Epidermal melanocyte (primary cell): ENCODE measurements at regions not wholly inside any gene's neighbourhood (a gene's known extent, or its start where the extent isn't known, plus 50 kb on each side); places are given as distances from the start of the nearest gene placed in this dataset.
A peak's percentile ranks its signal among the peaks of the same experiment; 100 is the strongest.

Source experiments
- DNase-seq: peaks from one replicate; pipeline ENCODE4 v3.0.0; 2011; ENCODE audit warnings: low spot score; ENCODE audit not compliant: insufficient read length

DNA sequence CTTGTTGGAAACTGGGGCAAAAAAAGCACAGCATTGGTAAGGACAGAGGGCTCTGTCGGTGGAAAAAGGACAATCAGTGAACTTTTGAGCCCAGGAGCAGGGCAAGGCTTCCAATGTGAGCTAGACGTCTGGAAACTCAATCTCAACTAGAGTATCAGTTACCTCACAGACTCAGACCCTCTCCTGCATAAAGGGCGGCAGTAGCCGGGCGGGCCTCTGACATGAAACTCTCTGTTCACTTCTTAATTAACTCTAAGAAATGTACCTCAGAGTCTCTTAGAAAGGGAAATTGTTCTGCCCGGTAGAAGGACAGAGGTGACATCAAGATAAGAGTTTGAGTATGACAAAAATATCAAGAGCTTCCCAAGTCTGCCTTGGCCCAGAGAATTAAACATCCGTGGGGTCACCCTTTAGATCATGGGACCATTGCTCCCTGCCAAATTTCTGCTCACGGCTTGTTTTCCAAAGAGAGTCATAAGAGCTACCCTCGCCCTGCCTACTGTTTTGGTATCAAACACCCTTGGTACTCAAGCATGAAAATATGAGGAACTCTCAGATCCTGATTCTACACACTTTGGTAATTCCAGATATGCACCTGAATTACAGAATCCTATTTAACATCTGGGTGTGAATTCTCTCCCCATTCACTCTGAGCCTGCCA lies 103.5 kb upstream of the PKDCC start:
- no peak for DNase-seq

DNA sequence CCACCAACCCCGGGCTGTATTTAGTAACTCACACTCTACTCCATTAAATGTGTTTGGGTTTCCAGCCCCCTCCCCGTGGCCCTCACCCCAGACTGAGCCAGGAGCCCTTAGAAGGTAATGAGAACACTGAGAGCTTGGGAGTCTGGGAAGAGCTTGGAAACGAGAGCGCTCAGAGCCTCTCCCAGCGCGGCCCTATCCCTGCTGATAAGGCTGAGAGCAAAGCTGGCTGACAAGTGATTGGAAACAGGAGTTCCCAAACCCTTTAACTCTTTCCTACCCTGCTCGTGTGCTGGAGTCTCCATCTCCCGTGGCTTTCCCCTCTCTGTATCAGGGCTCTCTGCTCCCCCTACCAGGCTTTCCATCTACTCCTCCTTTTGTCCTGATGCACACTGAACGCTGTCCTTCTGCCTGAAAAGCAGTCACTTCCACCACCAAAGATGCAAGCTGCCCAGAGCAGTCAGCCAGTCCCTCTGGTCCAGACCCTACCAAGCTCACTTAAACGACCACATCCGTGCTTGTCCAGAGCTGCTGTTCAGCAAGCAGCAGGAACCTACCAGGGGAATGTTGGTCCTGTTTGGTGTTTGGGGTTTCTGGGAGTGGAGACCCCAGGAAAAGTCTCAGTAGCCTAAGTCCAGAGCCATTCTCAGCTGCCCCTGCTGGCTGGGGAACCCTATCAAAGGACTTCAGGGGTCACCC lies 100.0 kb upstream of the PKDCC start:
- DNase-seq: no peak

DNA sequence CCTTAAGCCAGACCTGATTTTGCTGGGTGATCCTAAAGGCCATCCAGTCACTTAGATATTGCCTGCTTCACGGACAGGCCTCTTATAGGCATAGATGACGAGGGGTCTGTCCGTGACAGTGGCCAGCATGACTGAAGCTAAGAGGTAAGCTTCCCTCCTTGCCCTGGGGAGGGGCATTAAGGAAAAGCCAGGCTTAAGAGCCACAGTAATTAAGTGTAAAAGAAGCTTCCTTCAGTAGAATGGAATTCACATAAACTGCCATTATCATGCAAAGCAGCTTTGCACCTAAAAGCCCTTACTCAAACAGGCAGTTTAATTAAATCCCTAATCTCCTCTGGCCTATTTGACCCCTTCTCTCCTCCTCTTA lies 99.4 kb upstream of the PKDCC start:
- DNase-seq: no peak

DNA sequence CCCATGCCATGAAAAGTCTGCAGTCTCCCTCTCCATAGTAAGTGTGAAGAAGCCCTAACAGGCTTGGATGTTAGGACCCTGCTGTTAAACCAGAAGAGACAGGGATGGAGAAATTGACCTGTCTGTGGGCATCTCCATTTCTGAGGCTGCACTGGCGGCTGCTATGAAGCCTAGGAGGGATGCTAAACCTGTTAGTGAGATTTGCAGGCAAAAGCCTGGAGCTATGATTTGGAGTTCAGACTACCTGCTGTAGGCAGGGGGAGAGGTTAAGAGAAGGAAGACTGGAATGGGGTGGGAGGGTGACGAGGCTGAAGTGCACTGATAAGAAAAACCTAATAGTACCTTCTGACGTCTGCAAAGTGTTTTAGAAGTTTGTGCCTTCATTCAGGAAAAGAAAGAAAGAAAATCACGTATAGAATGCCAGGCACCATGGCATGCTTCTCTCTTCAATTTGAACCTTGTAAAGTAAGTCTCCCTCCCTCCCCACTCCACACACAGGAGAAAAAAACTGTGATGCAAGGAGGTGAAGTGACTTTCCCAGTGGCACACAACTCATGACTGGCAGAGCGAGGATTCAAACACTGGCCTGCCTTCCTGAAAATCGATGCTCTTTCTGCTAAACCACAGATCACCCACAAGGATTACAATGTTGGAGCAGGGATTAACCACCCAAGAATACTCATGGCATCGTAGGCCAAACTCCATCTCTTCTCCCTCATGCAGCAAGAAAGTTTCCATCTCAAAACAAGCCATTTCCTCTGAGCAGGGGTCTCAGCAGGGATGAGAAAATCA lies 98.5 kb upstream of the PKDCC start:
- DNase-seq: no peak

DNA sequence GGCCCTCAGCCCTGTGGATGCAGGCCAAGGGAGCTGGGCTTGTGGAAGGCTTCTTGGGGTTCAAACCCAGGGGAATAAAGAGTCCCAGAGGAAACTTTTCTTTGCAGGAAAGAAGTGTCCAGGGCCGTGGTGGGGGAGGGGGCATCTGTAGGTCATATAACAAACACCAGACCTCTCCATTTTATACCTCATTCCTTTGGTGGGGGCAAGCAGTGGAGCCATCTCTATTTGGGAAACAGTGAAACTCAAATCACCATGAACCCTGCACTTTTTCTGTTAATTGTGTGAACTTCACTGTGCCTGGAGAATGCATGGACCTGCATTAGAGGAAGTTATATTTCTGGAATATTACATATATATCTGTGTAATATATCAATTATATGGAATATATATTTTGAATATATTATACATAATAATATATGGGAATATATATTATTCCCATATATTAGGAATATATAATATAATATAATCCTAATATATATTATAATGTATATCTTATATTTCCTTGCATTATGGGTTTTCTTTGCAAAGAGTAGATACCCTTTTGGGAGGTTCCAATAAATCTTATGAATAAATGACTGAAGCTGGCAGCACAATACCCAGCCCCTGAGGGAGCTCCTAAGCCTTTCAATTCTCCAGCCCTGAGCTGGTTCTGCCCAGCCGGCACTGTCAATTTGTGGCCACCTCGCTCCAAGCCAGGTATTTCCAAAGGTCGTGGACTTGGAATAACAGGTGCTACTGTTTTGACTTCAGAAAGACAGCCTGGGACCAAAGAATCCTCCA lies 97.7 kb upstream of the PKDCC start:
- no peak for DNase-seq

DNA sequence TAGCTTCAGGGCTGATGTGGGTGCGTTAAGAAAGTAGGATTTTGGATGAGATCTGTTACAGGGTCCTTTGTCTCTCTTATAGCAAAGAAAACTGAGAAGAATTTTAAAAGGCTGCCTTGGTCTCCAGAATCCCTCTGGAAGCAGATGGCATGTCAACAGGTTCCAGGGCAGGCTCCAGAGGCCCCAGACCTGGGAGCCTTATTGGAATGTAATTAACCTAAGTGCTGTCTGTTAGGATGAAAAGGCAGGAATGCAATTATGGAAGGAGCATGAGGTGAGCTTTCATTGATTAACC lies 97.2 kb upstream of the PKDCC start:
- DNase-seq: no peak

DNA sequence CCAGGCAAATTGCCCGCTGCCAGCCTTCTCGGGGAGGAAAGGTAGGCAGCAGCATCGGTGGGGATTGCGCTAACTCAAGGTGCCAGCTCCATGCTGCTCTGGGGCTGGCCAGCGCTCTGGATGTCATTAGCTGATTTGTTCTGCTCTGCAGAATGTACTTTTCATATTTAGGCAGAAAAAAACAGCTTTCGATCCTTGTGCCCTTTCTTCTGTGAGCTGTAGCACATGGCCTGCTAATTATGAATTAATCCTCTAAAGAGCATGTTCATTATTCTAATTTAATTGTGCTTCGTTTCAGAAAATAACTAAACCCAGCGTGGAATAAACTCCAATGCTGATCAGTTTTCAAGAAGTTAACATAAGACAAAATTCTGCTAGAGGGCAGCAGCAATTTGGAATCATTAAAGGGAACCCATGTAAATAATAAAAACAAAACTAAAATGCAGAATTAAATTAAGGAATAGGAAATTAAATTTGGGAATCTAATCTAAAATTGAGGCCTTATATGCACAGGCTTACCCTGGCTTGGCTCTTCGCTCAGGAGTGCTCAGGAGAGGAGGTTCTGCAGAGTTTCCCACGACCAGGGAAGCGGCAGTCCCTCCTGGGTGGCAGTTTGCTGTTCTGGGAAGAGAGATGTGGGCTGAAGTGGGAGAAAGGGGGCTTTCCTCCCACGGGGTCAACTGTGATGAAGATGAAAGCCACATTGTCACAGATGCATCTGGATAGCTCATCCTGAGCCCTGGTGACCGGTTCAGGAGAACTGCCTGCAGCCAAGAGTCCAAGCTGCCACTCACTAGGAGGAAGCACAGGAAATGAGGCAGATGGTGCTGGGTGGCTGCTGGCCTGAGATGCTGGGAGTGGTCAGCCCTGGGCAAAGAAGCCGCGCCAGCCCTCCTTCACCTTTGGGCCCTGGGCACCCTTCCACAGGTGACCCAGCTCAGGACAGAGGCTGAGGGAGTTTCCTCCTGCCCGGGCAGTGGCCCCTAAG lies 93.2 kb upstream of the PKDCC start:
- no peak for DNase-seq

DNA sequence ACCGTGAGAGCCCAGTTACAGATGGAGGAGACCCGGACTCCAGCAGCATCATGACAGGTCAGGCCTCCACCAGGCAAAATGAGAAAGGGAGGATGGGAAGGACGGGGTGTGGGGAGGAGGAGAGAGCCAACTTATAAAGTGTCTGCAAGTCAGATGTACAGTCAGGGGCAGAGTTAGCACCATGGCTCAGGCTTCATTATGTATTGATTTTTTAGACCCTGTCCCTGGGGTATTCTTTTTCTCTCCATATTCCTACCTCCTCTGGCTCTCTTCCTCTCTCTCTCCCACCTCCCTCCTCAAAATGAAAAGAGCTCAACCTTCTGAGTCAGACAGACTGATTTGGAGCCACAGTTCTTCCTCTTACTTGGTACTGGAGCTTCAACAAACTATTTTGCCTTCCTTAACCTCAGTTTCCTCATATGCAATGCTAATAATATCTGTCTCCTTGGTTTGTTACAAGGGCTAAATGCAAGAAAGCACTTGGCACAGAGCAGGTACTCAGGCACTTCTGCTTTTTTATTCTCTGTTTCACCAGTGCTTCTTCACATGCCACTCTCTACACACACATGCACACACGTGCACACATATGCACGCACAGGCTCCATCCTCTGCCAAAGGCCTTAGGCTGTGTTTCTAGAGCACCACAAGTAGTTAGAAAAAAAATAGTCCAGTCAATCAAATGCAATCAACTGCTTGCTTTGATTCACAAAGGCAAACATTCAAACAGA lies 92.3 kb upstream of the PKDCC start:
- DNase-seq: no peak

DNA sequence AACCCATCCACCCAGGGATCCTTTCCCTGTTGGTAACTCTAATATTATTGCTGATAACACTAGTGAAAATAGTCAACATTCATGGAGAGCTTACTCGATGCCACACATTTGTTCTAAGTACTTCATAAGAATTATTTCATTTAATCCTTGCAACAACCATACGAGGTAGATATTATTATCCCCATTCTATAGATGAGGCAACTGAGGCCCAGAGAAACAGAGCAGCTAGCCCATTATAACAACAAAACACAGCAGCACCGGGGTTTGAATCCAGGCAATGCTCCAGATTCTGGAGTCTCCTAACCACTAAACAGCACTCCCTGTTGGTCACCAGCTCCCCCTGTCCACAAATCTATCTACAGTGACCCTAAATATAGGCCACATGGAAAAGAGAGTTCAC lies 90.4 kb upstream of the PKDCC start:
- no peak for DNase-seq

DNA sequence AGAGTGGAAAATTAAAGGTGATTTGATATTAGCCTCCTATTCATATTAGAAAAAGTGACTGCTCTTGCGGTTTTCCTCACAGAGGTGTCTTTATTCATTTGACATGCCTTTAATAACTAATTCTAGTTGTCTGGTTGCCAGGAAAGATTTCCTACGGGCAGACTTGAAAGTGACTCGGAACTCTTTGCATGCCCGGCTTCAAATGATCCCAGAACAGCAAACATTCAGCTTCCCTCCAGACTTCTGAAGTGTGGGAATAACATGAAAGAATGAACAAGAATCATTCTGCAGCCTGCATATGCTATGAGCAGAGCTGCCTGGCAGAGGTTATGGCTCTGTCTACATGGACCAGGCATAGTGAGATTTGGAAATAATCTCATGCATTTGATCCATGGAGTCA lies 89.6 kb upstream of the PKDCC start:
- DNase-seq: no peak

DNA sequence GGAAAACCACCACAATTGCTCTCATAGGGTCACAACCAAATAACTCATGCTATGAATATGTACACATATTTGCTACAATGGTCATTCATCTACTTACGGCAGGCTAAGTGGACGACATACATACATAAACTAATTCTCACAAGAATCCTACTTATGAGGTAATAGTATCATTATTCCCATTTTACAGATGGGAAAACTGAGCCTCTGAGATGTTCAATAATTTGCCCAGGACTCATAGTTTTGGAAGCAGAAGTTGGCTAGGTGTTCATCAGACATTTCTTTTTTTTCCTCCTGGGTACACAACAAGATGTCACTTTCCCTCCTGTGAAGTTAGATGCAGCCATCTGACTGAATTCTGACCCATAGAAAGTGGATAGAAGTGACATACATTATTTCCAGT lies 89.0 kb upstream of the PKDCC start:
- no peak for DNase-seq

DNA sequence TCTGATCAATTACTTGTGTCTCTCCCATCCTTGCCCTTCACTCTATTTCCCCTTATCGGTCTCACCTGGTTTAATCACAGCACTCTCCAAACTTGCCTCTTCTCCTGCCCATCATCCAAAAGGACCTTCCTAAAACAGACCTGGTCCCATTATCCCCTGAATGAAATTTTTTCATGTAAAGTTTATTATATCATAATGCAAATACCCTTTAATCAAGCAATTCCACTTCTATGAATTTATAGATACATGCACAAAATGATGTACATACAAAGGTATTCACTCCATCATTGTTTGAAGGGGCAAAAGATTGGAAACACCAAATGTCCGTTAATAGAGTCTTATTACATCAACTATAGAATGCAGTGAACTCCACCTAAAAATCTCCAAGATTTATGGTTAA lies 88.1 kb upstream of the PKDCC start:
- DNase-seq: no peak

DNA sequence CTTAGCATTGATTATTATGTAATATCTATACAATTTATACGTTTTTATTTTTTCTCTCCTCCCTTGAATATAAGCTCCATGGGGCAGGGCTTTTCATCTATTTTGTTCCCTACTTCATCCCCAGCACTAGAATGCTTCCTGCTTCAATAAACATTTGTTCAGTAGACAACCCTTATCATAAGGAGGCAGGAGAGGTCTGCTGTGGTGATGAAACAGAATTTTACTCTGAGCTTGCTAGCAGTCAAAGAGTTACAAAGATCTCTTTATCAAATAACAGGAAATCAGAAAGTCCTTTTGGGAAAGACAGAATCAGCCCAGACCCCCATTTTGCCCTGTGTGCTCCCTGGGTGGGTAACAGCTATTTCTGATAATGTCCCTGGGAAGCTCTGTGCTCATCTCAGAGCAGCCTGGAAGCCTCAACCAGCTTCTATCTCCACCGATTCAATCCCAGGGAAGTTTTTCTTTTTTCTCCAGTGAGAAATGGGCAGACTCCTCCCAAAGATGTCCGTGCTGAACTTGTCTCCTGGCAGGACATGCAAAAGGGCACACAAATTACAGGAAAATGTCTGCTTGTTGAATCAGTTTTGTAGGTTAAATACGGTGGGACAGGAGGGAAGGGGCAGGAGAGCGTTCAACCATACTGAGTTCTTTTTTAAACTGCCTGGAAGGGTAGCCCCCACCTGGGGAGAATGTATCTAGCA lies 84.7 kb upstream of the PKDCC start:
- DNase-seq: no peak

DNA sequence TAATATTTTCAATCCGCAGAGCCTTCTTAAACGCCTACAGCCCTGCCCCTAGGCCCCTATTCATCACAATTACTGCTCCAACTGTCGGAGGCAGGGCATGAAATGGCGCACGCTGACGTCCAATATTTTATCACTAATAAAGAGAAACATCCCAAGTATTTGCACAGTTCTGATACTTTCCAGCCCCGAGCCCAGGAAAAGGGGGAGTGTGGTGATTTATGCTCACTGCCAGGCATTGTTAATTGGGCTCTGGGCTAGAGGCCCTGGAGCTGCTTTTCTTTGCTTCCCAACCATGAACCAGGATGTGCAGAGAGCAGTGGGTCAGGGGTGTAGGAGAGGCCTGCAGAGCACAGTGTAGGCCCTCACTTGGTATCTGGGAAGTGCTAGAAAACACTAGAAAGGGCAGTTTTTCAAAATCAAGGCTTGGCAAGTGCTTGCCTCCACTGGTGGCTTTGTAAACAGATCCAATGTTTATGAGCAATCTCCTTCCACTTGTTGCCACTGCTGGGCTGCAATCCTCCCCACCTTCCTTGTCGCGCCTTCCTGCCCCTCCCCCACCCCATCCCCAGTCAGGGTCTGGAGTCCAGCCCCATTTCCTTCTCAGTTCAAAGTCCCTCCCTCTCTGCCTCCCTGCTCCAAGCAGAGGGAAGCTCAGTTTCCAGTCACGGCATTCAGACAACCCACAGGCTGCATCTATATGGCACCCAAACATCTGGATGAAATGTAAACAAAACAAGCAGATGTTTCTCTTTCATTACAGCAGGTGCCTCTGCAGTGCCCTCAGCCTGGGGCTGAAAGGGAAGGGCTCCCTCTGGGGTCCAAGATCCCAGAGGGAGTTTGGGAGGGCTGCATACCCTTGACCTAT lies 83.9 kb upstream of the PKDCC start:
- no peak for DNase-seq

DNA sequence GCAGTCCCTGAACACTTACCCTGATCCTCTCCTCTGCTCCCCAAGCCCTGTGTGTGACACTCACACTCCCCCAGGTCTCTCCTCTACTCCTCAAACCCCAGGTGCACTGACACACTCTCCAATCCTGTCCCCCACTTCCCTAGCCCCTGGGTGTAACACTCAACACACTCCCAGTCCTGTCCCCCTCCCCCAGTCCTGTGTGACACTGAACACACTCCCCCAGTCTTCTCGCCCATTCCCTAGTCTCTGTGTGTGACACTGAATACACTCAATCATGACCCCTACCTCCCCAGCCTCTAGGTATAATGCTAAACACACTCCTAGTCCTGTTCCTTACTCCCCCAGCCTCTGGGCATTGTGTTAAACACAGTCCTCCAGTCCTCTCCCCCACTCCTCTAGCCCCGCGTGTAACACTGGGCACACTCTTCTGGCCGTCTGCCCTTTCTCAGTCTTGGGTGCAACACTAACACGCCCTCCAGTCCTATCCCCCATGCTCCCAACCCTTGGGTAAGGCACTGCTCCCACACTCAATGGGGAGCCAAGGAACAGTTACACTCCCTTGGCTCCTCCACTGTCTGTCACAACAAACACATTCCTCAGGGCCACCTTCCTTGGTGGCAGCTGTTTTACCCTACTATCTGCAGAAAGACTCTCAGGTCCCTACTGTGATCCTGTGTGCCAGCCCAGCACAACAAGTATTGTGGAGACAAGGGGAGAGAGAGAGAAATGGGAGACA lies 82.5 kb upstream of the PKDCC start:
- no peak for DNase-seq

DNA sequence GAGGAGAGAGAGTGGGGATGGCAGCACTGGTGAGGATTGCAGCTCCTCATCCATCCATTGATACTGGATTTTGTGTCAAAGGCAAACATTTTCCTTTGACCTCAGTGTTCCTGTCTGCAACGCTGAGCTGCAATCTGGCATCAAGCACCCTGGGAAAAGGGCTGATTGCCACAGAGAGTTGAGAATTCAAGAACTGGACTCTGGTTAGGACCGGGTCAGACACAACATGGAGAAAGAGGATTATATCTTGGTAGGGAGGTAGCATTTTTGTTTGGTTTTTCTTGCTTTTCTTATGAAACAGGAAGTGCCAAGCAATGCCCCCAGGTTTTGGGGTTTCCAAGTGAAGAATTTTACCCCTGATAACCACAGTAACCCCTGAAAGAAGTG lies 81.9 kb upstream of the PKDCC start:
- DNase-seq: no peak

DNA sequence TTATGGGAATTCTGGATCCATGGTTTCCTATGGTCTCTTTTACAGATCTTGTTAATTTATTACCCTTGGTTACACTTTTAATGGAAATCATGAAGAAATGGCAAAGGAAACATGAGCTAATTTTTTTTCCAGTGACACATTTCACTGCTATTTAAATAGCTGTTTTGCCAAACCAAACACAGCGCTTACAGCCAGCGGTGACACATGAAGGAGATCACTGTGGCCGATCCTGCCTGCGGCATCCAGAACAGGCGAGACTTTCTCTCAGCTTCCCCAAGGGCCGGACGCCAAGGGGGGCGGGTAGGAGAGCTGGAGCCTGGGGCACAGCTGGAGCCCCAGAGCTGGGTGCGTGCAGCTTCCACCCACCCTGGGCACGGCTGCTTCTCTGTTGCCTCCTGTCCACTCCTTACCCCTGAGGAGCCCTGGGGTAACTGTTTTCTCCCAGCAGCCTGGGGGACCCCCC lies 81.4 kb upstream of the PKDCC start:
- peak; percentile 70 for DNase-seq

DNA sequence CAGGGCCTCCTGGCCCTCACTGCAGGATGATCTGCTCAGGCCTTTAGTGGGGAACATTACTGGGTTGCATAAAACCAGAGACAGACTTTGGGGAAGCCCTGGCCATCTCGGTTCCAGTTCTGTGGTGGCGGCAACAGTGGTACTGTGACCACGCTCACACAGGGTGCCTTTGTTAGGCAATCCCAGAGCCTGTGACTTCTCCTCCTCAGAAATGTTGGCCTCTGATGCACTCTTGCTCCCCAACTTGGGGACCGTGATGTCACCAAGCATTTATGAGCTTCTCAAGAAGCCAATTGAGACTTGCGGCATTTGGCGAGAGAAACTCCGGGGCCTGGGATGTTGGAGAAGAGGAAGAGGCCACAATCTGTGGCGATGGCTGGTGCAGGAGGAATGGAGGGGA lies 80.9 kb upstream of the PKDCC start:
- no peak for DNase-seq
